ENCODE measurements at regions not wholly inside any gene's neighbourhood (a gene's known extent, or its start where the extent isn't known, plus 50 kb on each side); places are given as distances from the start of the nearest gene placed in this dataset.

GRCh38 chr2:56508662-56509061, 324.9 kb downstream of the CCDC85A start:
- H3K79me1 ChIP-seq (ENCODE audit: insufficient read depth, low read depth, low read length, poor library complexity, severe bottlenecking): no peaks in the 10 kb centered on the region
- no peak overlapping the region for H4K91ac ChIP-seq (ENCODE audit: insufficient read length, low read depth, low read length)
- no peaks in the 10 kb centered on the region for H3K79me2 ChIP-seq (ENCODE audit: insufficient read depth, low read length)
- H3K27ac ChIP-seq (ENCODE audit: insufficient read length, low read depth, low read length): no peak overlapping the region
- H3K9ac ChIP-seq (ENCODE audit: extremely low read depth, insufficient read length, low read length): no peak overlapping the region
- Mint-ChIP-seq H3K27ac (no peak overlapping the region), H3K9me3 (peaks cover 7 to 8% of the 10 kb centered on the region in 2 experiments; a peak in 3 of 5 replicates), H3K4me3 (no peak overlapping the region), H3K27me3 (ENCODE audit: low read depth) (peaks cover 4% of the 10 kb centered on the region), H3K36me3 (ENCODE audit: insufficient read depth in 1 of 3, low read depth in 3 of 3) (peaks cover 0 to 2% (median 0%) of the 10 kb centered on the region in 3 experiments; a peak in 1 of 7 replicates), H3K4me1 (no peaks in the 10 kb centered on the region)
- no peak overlapping the region for H2BK20ac ChIP-seq (ENCODE audit: low read depth, low read length, poor library complexity, severe bottlenecking)
- no peaks in the 10 kb centered on the region for H4K20me1 ChIP-seq (ENCODE audit: control insufficient read depth, insufficient read depth, insufficient read length)
- H2BK15ac ChIP-seq (ENCODE audit: low read depth, low read length): no peak overlapping the region
- no peak for DNase-seq
- no peak overlapping the region for H3K23ac ChIP-seq (ENCODE audit: insufficient read length, low read depth, low read length)
- no peaks in the 10 kb centered on the region for H3K9me3 ChIP-seq (ENCODE audit: control insufficient read depth, low read depth, low read length)
- no peak overlapping the region for H3K18ac ChIP-seq (ENCODE audit: insufficient read length, low read depth, low read length)
- H3K56ac ChIP-seq (ENCODE audit: insufficient read length, low read depth, low read length): no peak overlapping the region
- H4K8ac ChIP-seq (replicated peaks; ENCODE audit: insufficient read length, low read depth, low read length): no peak overlapping the region
- H4K5ac ChIP-seq (ENCODE audit: insufficient read length, low read depth, low read length): no peak overlapping the region
- H2BK120ac ChIP-seq (ENCODE audit: low read depth, low read length, poor library complexity, severe bottlenecking): no peak overlapping the region
- no peak overlapping the region for H2BK12ac ChIP-seq (ENCODE audit: insufficient read length, low read depth, low read length)
- H3K14ac ChIP-seq (ENCODE audit: insufficient read depth, low read length): no peak overlapping the region
- no peak overlapping the region for H3K4me2 ChIP-seq (ENCODE audit: insufficient read depth, insufficient read length, low read length)
- no peak overlapping the region for H2BK5ac ChIP-seq (ENCODE audit: insufficient read length, low read length)
- no peak overlapping the region for H3K4ac ChIP-seq (ENCODE audit: low read depth, low read length)
- H2AK5ac ChIP-seq (ENCODE audit: insufficient read length, low read length): no peak overlapping the region
- no peaks in the 10 kb centered on the region for H3K27me3 ChIP-seq (ENCODE audit: insufficient read depth, low read length)
- H3K23me2 ChIP-seq (ENCODE audit: insufficient read length, low read depth, low read length, poor library complexity, severe bottlenecking): no peaks in the 10 kb centered on the region
- no CpG with 5 or more reads among the region's 2 CpGs for WGBS (ENCODE audit: extremely low coverage, insufficient read length, low lambda C conversion rate)
- no peak overlapping the region for H3T11ph ChIP-seq (ENCODE audit: low read length)
- no peaks in the 10 kb centered on the region for H3K4me1 ChIP-seq (ENCODE audit: insufficient read depth, low read length)
- no peak overlapping the region for H2AFZ ChIP-seq (ENCODE audit: low read length)
- TF ChIP-seq CTCF (conservative IDR thresholded peaks at IDR 0.05): no peak

All from H9 (cell line).